ENCODE measurements at regions not wholly inside any gene's neighbourhood (a gene's known extent, or its start where the extent isn't known, plus 50 kb on each side); places are given as distances from the start of the nearest gene placed in this dataset.

GRCh38 chr3:104952146-104952972 lies 414.4 kb upstream of the ALCAM start:
- TF ChIP-seq CTCF (IDR thresholded peaks at IDR 0.05), result no peak
- no peak for TF ChIP-seq POLR2A (IDR thresholded peaks at IDR 0.05; ENCODE audit: low read depth)
- no peak for TF ChIP-seq POLR2AphosphoS5 (IDR thresholded peaks at IDR 0.05)
- TF ChIP-seq EP300 (IDR thresholded peaks at IDR 0.05), result no peak
